PC-3 (cell line): ENCODE measurements at regions not wholly inside any gene's neighbourhood (a gene's known extent, or its start where the extent isn't known, plus 50 kb on each side); places are given as distances from the start of the nearest gene placed in this dataset.
A peak's percentile ranks its signal among the peaks of the same experiment; 100 is the strongest.

Experiments used
- ATAC-seq: fragments of 200-7000 bp; cut with Tn5 transposase; 2 replicates; pipeline ENCODE4 v1.9.1; 2020; ENCODE audit warnings: mild to moderate bottlenecking, moderate library complexity
- BruUV-seq: library from RNA; stranded (reverse); fragments of 400-500 nt; replicated peaks from 2 replicates; lab custom pipeline; 2021; lab: Mats Ljungman, UMichigan
- CTCF ChIA-PET: fragments of 300-600 bp; sonication (Branson Sonifier 250); formaldehyde crosslinking; loops from one replicate; lab custom pipeline; 2022; ENCODE audit warnings: antibody characterized with exemption; lab: Charles Lee
- POLR2A ChIA-PET: fragments of 300-600 bp; sonication (Branson Sonifier 250); formaldehyde crosslinking; loops from one replicate; lab custom pipeline; 2022; ENCODE audit warnings: antibody characterized with exemption; ENCODE audit not compliant: unreplicated experiment; lab: Charles Lee
- DNase-seq: peaks from one replicate; pipeline ENCODE4 v3.0.0-alpha.2; 2015
- H2AFZ ChIP-seq: fragments of 300-600 bp; sonication (generic); 2 replicates; pipeline ENCODE4 v1.6.0; 2016; ENCODE audit warnings: antibody characterized with exemption, low read length
- H3F3A ChIP-seq: fragments of 300-600 bp; sonication (generic); one replicate; pipeline ENCODE4 v1.6.0; 2017; ENCODE audit warnings: antibody characterized with exemption, low read length, control low read depth, mild to moderate bottlenecking; ENCODE audit not compliant: unreplicated experiment
- H3K27ac ChIP-seq: fragments of 300-600 bp; sonication (generic); 2 replicates; pipeline ENCODE4 v1.5.1; 2016; ENCODE audit warnings: mild to moderate bottlenecking, low read length
- H3K27me3 ChIP-seq: fragments of 300-600 bp; sonication (generic); 2 replicates; pipeline ENCODE4 v1.6.1; 2016; ENCODE audit warnings: low read length, mixed read lengths
- H3K36me3 ChIP-seq: fragments of 300-600 bp; sonication (generic); 2 replicates; pipeline ENCODE4 v1.6.1; 2016; ENCODE audit warnings: low read depth, mixed run types, low read length, mixed read lengths
- H3K4me1 ChIP-seq: fragments of 300-600 bp; sonication (generic); 2 replicates; pipeline ENCODE4 v1.5.1; 2016; ENCODE audit warnings: low read length; ENCODE audit not compliant: insufficient read depth
- H3K4me2 ChIP-seq: fragments of 300-600 bp; sonication (generic); 2 replicates; pipeline ENCODE4 v1.6.0; 2016; ENCODE audit warnings: low read length
- H3K4me3 ChIP-seq: fragments of 300-600 bp; sonication (generic); 2 replicates; pipeline ENCODE4 v1.5.1; 2016; ENCODE audit warnings: mild to moderate bottlenecking, low read length, mixed read lengths
- H3K79me2 ChIP-seq: fragments of 300-600 bp; sonication (generic); 2 replicates; pipeline ENCODE4 v1.6.1; 2017; ENCODE audit warnings: low read length, mixed read lengths
- H3K9ac ChIP-seq: fragments of 300-600 bp; sonication (generic); 2 replicates; pipeline ENCODE4 v1.6.0; 2016; ENCODE audit warnings: mild to moderate bottlenecking, low read length
- H3K9me2 ChIP-seq: fragments of 300-600 bp; sonication (generic); replicated peaks from 2 replicates; pipeline ENCODE4 v1.6.1; 2016; ENCODE audit warnings: mixed run types, low read length, mixed read lengths
- H3K9me3 ChIP-seq: fragments of 300-600 bp; sonication (generic); 2 replicates; pipeline ENCODE4 v1.6.1; 2016; ENCODE audit warnings: low read length, mixed read lengths
- H4K20me1 ChIP-seq: fragments of 300-600 bp; sonication (generic); 2 replicates; pipeline ENCODE4 v1.6.1; 2016; ENCODE audit warnings: low read length, mixed read lengths
- CTCF ChIP-seq: fragments of 300-600 bp; sonication (generic); conservative IDR thresholded peaks from 2 replicates; pipeline ENCODE4 v1.5.1; 2017; ENCODE audit warnings: antibody characterized with exemption, low read depth, mild to moderate bottlenecking, low read length
- EZH2 ChIP-seq: fragments of 300-600 bp; sonication (generic); IDR thresholded peaks from one replicate; pipeline ENCODE4 v1.6.1; 2017; ENCODE audit warnings: antibody characterized with exemption, mild to moderate bottlenecking, low read length; ENCODE audit not compliant: unreplicated experiment
- EZH2phosphoT487 ChIP-seq: fragments of 300-600 bp; sonication (generic); IDR thresholded peaks from 2 replicates; pipeline ENCODE4 v1.6.1; 2018; ENCODE audit warnings: mild to moderate bottlenecking, antibody characterized with exemption, low read length, borderline replicate concordance
- intact Hi-C: fragments of 100-400 bp; cut with micrococcal nuclease; formaldehyde crosslinking; loops from 2 replicates; pipeline ENCODE4 v1.9.0; 2023

- no peaks in the 10 kb centered on the region for H3F3A ChIP-seq
- H3K9me3 ChIP-seq = no peaks in the 10 kb centered on the region
- BruUV-seq = no TSS peak
- H3K27ac ChIP-seq = peak overlapping the region; percentile 61
- peak; percentile 95 for ATAC-seq
- no peaks in the 10 kb centered on the region for H3K9me2 ChIP-seq
- no peak overlapping the region for H3K4me3 ChIP-seq
- no peaks in the 10 kb centered on the region for H3K36me3 ChIP-seq
- H3K27me3 ChIP-seq = no peaks in the 10 kb centered on the region
- POLR2A ChIA-PET = no interaction called here
- H3K79me2 ChIP-seq = no peaks in the 10 kb centered on the region
- H2AFZ ChIP-seq = no peak overlapping the region
- no peaks in the 10 kb centered on the region for H4K20me1 ChIP-seq
- no peak overlapping the region for H3K9ac ChIP-seq
- TF ChIP-seq CTCF (no peak), EZH2 (no peak), EZH2phosphoT487 (no peak)
- intact Hi-C loops = no loop called here
- CTCF ChIA-PET = interaction anchor here (0.9 kb wide), 1 partner anchor 737 kb away, joined by 5 read pairs; no protein-coding TSS in a partner anchor
- peaks cover 20% of the 10 kb centered on the region for H3K4me1 ChIP-seq
- peak overlapping the region; percentile 14; the same call in 1 of the 2 replicates for H3K4me2 ChIP-seq
- peak; percentile 89 for DNase-seq
These were observed 233.8 kb downstream of the C7orf25 start for GRCh38 chr7:42677751-42678699.

- H3K4me3 ChIP-seq = no peak overlapping the region
- H3K9ac ChIP-seq = no peak overlapping the region
- TF ChIP-seq EZH2phosphoT487 = no peak
- TF ChIP-seq EZH2 = no peak
- TF ChIP-seq CTCF = no peak
- DNase-seq (no peak), ATAC-seq (no peak)
- peaks cover 35% of the 10 kb centered on the region for H3K4me1 ChIP-seq
- intact Hi-C loops = no loop called here
- H3K27me3 ChIP-seq = no peaks in the 10 kb centered on the region
- no peak overlapping the region for H2AFZ ChIP-seq
- no peaks in the 10 kb centered on the region for H3F3A ChIP-seq
- H4K20me1 ChIP-seq = no peaks in the 10 kb centered on the region
- H3K4me2 ChIP-seq = no peak overlapping the region
- no peaks in the 10 kb centered on the region for H3K79me2 ChIP-seq
- ChIA-PET CTCF (no interaction called here), POLR2A (no interaction called here)
- H3K9me2 ChIP-seq = no peaks in the 10 kb centered on the region
- H3K36me3 ChIP-seq = no peaks in the 10 kb centered on the region
- no TSS peak for BruUV-seq
- H3K27ac ChIP-seq = no peak overlapping the region
- H3K9me3 ChIP-seq = no peaks in the 10 kb centered on the region
These were observed 237.3 kb downstream of the C7orf25 start for GRCh38 chr7:42674541-42674940.

GRCh38 chr7:42673951-42674350, 237.9 kb downstream of the C7orf25 start:
- Histone ChIP-seq H3K9me2 (no peaks in the 10 kb centered on the region), H3K36me3 (no peaks in the 10 kb centered on the region), H3K27me3 (no peaks in the 10 kb centered on the region), H2AFZ (no peak overlapping the region), H3K4me2 (no peak overlapping the region), H3K4me3 (no peak overlapping the region), H3K4me1 (peaks cover 35% of the 10 kb centered on the region), H3K9ac (no peak overlapping the region), H4K20me1 (no peaks in the 10 kb centered on the region), H3K27ac (no peak overlapping the region), H3K9me3 (no peaks in the 10 kb centered on the region), H3K79me2 (no peaks in the 10 kb centered on the region), H3F3A (no peaks in the 10 kb centered on the region)
- ChIA-PET POLR2A (no interaction called here), CTCF (no interaction called here)
- DNase-seq = no peak
- TF ChIP-seq EZH2 (no peak), EZH2phosphoT487 (no peak), CTCF (no peak)
- no TSS peak for BruUV-seq
- intact Hi-C loops = no loop called here
- no peak for ATAC-seq
